GM21390 (cell line): ENCODE measurements at regions not wholly inside any gene's neighbourhood (a gene's known extent, or its start where the extent isn't known, plus 50 kb on each side); places are given as distances from the start of the nearest gene placed in this dataset.

Source experiments
- ATAC-seq: cut with Tn5 transposase; IDR thresholded peaks from one replicate; pipeline ENCODE4 v1.9.1; 2021; ENCODE audit not compliant: unreplicated experiment

- ATAC-seq = no peak
These were observed 62.2 kb upstream of the SLC22A16 start for GRCh38 chr6:110538416-110539160.

GRCh38 chr6:110537208-110538123 is 61.1 kb upstream of the SLC22A16 start:
- no peak for ATAC-seq

GRCh38 chr6:110534731-110535492 is 58.5 kb upstream of the SLC22A16 start:
- no peak for ATAC-seq

GRCh38 chr6:110532431-110532830 is 56.0 kb upstream of the SLC22A16 start:
- ATAC-seq = no peak

- no peak for ATAC-seq
These were observed 54.3 kb upstream of the SLC22A16 start for GRCh38 chr6:110530671-110531070.

GRCh38 chr6:110529907-110530306 is 53.5 kb upstream of the SLC22A16 start:
- no peak for ATAC-seq

GRCh38 chr6:110529355-110529754 is 52.9 kb upstream of the SLC22A16 start:
- ATAC-seq = no peak

GRCh38 chr6:110528930-110529325 is 52.5 kb upstream of the SLC22A16 start:
- no peak for ATAC-seq

- ATAC-seq = peak; percentile 48
These were observed 51.9 kb upstream of the SLC22A16 start for GRCh38 chr6:110528101-110528929.

- no peak for ATAC-seq
These were observed 51.1 kb upstream of the SLC22A16 start for GRCh38 chr6:110527516-110527915.

GRCh38 chr6:110526726-110527125 is 50.3 kb upstream of the SLC22A16 start:
- ATAC-seq = no peak
